Neutrophil (primary cell): ENCODE measurements at regions not wholly inside any gene's neighbourhood (a gene's known extent, or its start where the extent isn't known, plus 50 kb on each side); places are given as distances from the start of the nearest gene placed in this dataset.

Experiments
- H3K27ac ChIP-seq: fragments of 200-600 bp; sonication (generic); 2 replicates; pipeline ENCODE4 v1.5.1; 2016; ENCODE audit warnings: mild to moderate bottlenecking, moderate library complexity
- H3K27me3 ChIP-seq: fragments of 200-600 bp; sonication (generic); 2 replicates; pipeline ENCODE4 v1.6.0; 2016; ENCODE audit warnings: mild to moderate bottlenecking
- H3K36me3 ChIP-seq: fragments of 200-600 bp; sonication (generic); 2 replicates; pipeline ENCODE4 v1.5.1; 2017
- H3K4me1 ChIP-seq, 2 experiments: fragments of 200-600 bp in 1 of 2; sonication (generic) in 1 of 2; 1 replicate in 1 of 2; 2 replicates in 1 of 2; pipeline versions ENCODE4 v1.5.1 to v1.6.1; 2013 to 2016; ENCODE audit warnings: low read depth in 1 of 2, low read length in 1 of 2, mild to moderate bottlenecking in 1 of 2, moderate library complexity in 1 of 2; ENCODE audit not compliant: control insufficient read depth in 1 of 2, insufficient read depth in 1 of 2
- H3K4me3 ChIP-seq, 2 experiments: fragments of 200-600 bp in 1 of 2; sonication (generic) in 1 of 2; 1 replicate in 1 of 2; 2 replicates in 1 of 2; pipeline ENCODE4 v1.5.1; 2013 to 2016; ENCODE audit warnings: low read depth in 1 of 2, low read length in 1 of 2, mild to moderate bottlenecking in 1 of 2, moderate library complexity in 1 of 2
- H3K9me3 ChIP-seq: fragments of 200-600 bp; sonication (generic); 2 replicates; pipeline ENCODE4 v1.5.1; 2016
- TF ChIP-seq, protein P1 (sequence below): fragments of 200-600 bp; sonication (generic); IDR thresholded peaks from 2 replicates; pipeline ENCODE4 v1.5.1; 2016; ENCODE audit warnings: antibody characterized with exemption

DNA sequence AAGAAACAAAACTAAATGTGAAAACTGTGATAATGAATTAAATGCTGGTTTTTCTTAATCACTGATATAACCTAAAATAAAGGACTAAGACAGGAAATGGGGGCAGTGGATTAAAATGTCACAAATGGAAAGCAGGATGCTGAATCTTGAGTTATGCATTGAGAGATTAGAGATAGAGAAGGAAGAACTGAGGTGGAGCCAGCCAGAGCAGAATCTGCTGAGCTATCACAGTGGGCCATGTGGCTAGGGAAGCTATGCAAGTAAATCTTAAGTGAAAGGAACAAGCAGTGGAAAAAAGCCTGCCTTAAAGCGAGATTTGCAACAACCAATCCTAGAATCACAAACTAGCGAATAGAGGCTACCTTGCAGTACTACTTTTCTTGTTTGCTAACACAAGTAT, 188.5 kb upstream of the RASA1 start:
- Histone ChIP-seq H3K4me1 (peaks cover 13 to 21% of the 10 kb centered on the region in 2 experiments), H3K27ac (no peak overlapping the region), H3K27me3 (no peaks in the 10 kb centered on the region), H3K4me3 (no peak overlapping the region), H3K36me3 (no peaks in the 10 kb centered on the region), H3K9me3 (no peaks in the 10 kb centered on the region)
- TF ChIP-seq, protein P1, sequence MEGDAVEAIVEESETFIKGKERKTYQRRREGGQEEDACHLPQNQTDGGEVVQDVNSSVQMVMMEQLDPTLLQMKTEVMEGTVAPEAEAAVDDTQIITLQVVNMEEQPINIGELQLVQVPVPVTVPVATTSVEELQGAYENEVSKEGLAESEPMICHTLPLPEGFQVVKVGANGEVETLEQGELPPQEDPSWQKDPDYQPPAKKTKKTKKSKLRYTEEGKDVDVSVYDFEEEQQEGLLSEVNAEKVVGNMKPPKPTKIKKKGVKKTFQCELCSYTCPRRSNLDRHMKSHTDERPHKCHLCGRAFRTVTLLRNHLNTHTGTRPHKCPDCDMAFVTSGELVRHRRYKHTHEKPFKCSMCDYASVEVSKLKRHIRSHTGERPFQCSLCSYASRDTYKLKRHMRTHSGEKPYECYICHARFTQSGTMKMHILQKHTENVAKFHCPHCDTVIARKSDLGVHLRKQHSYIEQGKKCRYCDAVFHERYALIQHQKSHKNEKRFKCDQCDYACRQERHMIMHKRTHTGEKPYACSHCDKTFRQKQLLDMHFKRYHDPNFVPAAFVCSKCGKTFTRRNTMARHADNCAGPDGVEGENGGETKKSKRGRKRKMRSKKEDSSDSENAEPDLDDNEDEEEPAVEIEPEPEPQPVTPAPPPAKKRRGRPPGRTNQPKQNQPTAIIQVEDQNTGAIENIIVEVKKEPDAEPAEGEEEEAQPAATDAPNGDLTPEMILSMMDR: no peak

DNA sequence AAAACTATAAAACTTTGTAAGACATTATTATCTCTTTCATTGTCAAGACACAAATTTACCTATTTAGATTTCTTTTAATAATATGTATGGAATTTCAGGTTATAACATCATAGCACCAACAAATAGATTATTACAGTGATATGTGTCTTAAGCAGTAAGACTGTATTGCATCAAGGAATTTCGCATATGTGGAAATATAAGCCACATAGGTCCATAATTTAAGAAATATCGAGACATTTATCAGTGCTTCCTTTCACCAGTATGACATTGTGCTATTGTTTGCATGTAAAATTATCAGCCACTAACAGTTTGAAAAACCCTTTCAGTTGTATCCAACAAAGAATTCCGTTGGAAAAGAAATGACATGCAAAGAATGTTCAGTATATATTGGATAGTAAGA, 186.7 kb upstream of the RASA1 start:
- H3K4me3 ChIP-seq: no peak overlapping the region

DNA sequence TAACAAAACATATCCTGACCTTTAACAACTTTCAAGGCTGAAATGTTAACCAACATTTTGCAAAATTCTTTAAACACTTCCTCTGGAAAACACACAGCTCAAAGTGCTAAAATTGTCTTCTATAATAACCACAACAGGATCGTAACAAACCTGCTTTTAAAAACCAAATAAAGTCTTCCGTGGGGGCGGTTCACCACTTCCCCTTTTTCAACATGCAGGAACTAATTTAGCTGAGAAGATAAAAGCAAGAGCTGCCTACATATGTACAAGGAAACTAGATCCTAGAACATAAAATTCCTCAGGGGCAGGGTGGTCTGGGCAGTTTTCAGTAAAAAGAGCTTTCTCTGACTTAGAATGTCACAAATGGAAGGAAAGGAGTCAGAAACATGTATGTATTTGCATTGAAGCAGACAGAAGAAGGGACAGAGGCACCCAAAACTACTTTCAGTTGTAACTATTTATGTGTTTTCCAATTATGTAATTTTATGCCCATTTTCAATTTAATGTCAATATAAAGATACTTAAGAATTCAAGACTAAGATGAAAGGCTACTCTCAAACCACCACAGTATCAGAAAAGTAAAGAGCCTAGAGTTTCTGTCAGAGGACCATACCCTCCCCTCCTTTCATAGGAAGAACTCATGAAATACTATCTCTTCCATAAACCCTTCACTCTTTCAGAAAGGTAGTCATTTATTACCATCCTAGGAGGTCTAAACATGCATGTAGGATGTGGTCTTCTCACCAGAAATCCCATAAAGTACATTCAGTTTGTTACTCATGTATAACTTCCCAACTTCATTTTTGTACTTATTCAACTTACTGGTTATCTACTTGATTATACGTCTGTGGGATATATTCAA, 185.9 kb upstream of the RASA1 start:
- Histone ChIP-seq H3K27me3 (no peaks in the 10 kb centered on the region), H3K27ac (peak overlapping the region; percentile 61), H3K9me3 (no peaks in the 10 kb centered on the region), H3K4me1 (peaks cover 13 to 21% of the 10 kb centered on the region in 2 experiments), H3K36me3 (no peaks in the 10 kb centered on the region), H3K4me3 (no peak overlapping the region)
- TF ChIP-seq, protein P1: no peak

More for the DNA sequence above, 186.7 kb upstream of the RASA1 start:
- H3K27ac ChIP-seq: peak overlapping the region; percentile 61
- no peaks in the 10 kb centered on the region for H3K9me3 ChIP-seq
- TF ChIP-seq, protein P1: no peak
- peaks cover 13 to 21% of the 10 kb centered on the region in 2 experiments for H3K4me1 ChIP-seq
- H3K36me3 ChIP-seq: no peaks in the 10 kb centered on the region
- H3K27me3 ChIP-seq: no peaks in the 10 kb centered on the region

DNA sequence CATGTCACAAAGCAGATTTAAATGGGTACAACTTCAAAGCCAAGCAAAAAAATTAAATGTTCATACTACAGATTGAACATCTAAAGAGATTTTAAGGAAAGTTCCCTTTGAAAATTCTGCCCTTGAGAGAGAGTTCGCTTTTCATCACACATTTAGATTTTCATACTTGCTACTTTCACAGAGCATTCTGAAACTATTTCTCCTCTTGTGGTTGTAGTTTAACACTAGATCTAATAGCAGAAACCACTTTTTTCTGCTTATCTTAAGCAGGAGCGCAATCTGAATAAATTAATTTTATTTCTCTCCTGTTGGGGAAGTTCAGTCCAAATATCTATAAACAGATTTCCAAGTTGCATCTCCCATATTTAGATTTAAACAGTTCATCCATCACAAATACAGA, 173.3 kb upstream of the RASA1 start:
- no peak overlapping the region for H3K27ac ChIP-seq
- no peak overlapping the region for H3K4me3 ChIP-seq
- no peaks in the 10 kb centered on the region for H3K9me3 ChIP-seq
- H3K4me1 ChIP-seq: no peaks in the 10 kb centered on the region
- H3K36me3 ChIP-seq: no peaks in the 10 kb centered on the region
- TF ChIP-seq, protein P1: no peak
- H3K27me3 ChIP-seq: no peaks in the 10 kb centered on the region

DNA sequence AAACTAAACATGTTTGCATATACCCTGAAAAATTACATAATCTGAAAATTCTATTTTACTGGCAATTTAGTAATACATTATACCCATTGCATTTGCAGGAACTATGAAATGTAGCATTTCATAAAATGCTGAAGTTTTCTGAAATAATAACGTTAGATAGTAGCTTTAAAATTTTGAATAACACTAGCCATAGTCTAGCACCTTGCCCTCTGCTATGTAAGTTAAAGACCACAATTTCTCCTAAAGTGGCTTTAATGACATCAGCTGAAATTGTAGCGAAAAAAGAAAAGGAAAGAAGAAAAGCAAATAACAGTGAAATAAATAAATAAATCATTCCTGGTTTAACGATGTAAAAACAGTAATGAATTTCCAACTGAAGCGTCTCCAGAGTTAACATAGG, 172.8 kb upstream of the RASA1 start:
- TF ChIP-seq, protein P1: no peak
- Histone ChIP-seq H3K27ac (no peak overlapping the region), H3K36me3 (no peaks in the 10 kb centered on the region), H3K4me1 (no peaks in the 10 kb centered on the region), H3K4me3 (no peak overlapping the region), H3K9me3 (no peaks in the 10 kb centered on the region), H3K27me3 (no peaks in the 10 kb centered on the region)
